SK-N-SH (cell line): ENCODE measurements at regions not wholly inside any gene's neighbourhood (a gene's known extent, or its start where the extent isn't known, plus 50 kb on each side); places are given as distances from the start of the nearest gene placed in this dataset.
"Not testable (repeated sequence)": the region's sequence is repeated elsewhere in the genome, so short reads cannot be mapped to it uniquely, and the experiment has no call there.

Experiments
- CTCF ChIA-PET: fragments of 300-600, 350-600 bp; formaldehyde crosslinking; extraction: SDS; loops from one replicate; lab custom pipeline; 2021; lab: Yijun Ruan, JAX
- POLR2A ChIA-PET: fragments of 350-600 bp; sonication (Branson Sonifier 250); formaldehyde crosslinking; extraction: SDS; loops from one replicate; lab custom pipeline; 2020; ENCODE audit warnings: antibody characterized with exemption, inconsistent platforms; lab: Yijun Ruan, JAX
- DNase-seq: peaks from one replicate; pipeline ENCODE4 v3.0.0; 2012
- H2AFZ ChIP-seq: fragments of 200-600 bp; sonication (generic); 2 replicates; pipeline ENCODE4 v1.8.1; 2016; ENCODE audit warnings: antibody characterized with exemption, mild to moderate bottlenecking, low read depth
- H3F3A ChIP-seq: fragments of 200-600 bp; sonication (generic); replicated peaks from 2 replicates; pipeline ENCODE3; 2016; ENCODE audit warnings: antibody characterized with exemption, mild to moderate bottlenecking; ENCODE audit not compliant: insufficient read depth
- H3K27ac ChIP-seq, 2 experiments: fragments of 200-500 bp in 1 of 2; fragments of 200-600 bp in 1 of 2; sonication (Bioruptor generic) in 1 of 2; sonication (generic), shearing (Covaris generic) in 1 of 2; 2 replicates each; pipeline versions ENCODE4 v1.5.1 to v1.6.1; 2014 to 2016; ENCODE audit warnings: low read depth in 2 of 2, inconsistent platforms in 1 of 2, low read length in 1 of 2, mild to moderate bottlenecking in 1 of 2, mixed read lengths in 1 of 2
- H3K27me3 ChIP-seq: fragments of 200-600 bp; sonication (generic), shearing (Covaris generic); 2 replicates; pipeline ENCODE4 v1.6.1; 2016; ENCODE audit warnings: mixed run types; ENCODE audit not compliant: insufficient read depth
- H3K36me3 ChIP-seq, 2 experiments: fragments of 200-500 bp in 1 of 2; fragments of 200-600 bp in 1 of 2; sonication (Bioruptor generic) in 1 of 2; sonication (generic) in 1 of 2; replicated peaks in 1 of 2; 2 replicates each; pipeline versions ENCODE3 to v1.5.1; 2014 to 2016; ENCODE audit warnings: low read length in 1 of 2, mild to moderate bottlenecking in 1 of 2; ENCODE audit not compliant: insufficient read depth in 2 of 2, control insufficient read depth in 1 of 2
- H3K4me1 ChIP-seq, 2 experiments: fragments of 200-500 bp in 1 of 2; fragments of 200-600 bp in 1 of 2; sonication (Bioruptor generic) in 1 of 2; sonication (generic), shearing (Covaris generic) in 1 of 2; 2 replicates each; pipeline versions ENCODE4 v1.5.1 to v1.6.1; 2014 to 2016; ENCODE audit warnings: low read depth in 1 of 2, low read length in 1 of 2, mixed run types in 1 of 2; ENCODE audit not compliant: insufficient read depth in 2 of 2, control insufficient read depth in 1 of 2
- H3K4me2 ChIP-seq: fragments of 200-600 bp; sonication (generic), shearing (Covaris generic); 2 replicates; pipeline ENCODE4 v1.6.1; 2017; ENCODE audit warnings: mixed run types
- H3K4me3 ChIP-seq, 2 experiments: fragments of 200-500 bp in 1 of 2; fragments of 200-600 bp in 1 of 2; sonication (Bioruptor generic) in 1 of 2; sonication (generic), shearing (Covaris generic) in 1 of 2; 2 replicates each; pipeline versions ENCODE4 v1.5.1 to v1.8.1; 2014 to 2016; ENCODE audit warnings: low read depth in 2 of 2, inconsistent platforms in 1 of 2, low read length in 1 of 2, mild to moderate bottlenecking in 1 of 2, mixed read lengths in 1 of 2, moderate library complexity in 1 of 2
- H3K79me2 ChIP-seq: fragments of 200-600 bp; sonication (generic); 2 replicates; pipeline ENCODE4 v1.8.1; 2017; ENCODE audit warnings: mild to moderate bottlenecking; ENCODE audit not compliant: insufficient read depth
- H3K9ac ChIP-seq: fragments of 200-600 bp; sonication (generic); 2 replicates; pipeline ENCODE4 v1.6.1; 2017; ENCODE audit warnings: mixed run types
- H3K9me2 ChIP-seq: fragments of 200-600 bp; sonication (generic); 2 replicates; pipeline ENCODE4 v1.6.1; 2017; ENCODE audit warnings: mixed run types
- H3K9me3 ChIP-seq: fragments of 200-600 bp; sonication (generic); 2 replicates; pipeline ENCODE4 v1.6.1; 2017; ENCODE audit warnings: mixed run types, mild to moderate bottlenecking, moderate library complexity
- H4K20me1 ChIP-seq: fragments of 200-600 bp; sonication (generic); 2 replicates; pipeline ENCODE4 v1.6.1; 2017; ENCODE audit warnings: mild to moderate bottlenecking, mixed run types; ENCODE audit not compliant: insufficient read depth
- CHD2 ChIP-seq: fragments of 150-350 bp; IDR thresholded peaks from 2 replicates; pipeline ENCODE4 v1.6.1; 2018; ENCODE audit warnings: low read length; ENCODE audit not compliant: partially characterized antibody
- ELF1 ChIP-seq: IDR thresholded peaks from 2 replicates; pipeline ENCODE4 v1.4.0; 2012
- GATA2 ChIP-seq: sonication (generic); formaldehyde crosslinking; IDR thresholded peaks from 2 replicates; pipeline ENCODE4 v1.5.0; 2020; ENCODE audit warnings: mild to moderate bottlenecking, missing genetic modification reagents
- MEF2A ChIP-seq: IDR thresholded peaks from 2 replicates; pipeline ENCODE4 v1.4.0; 2012; ENCODE audit warnings: low read depth, borderline replicate concordance
- RFX5 ChIP-seq: IDR thresholded peaks from 2 replicates; pipeline ENCODE4 v1.6.1; 2012; ENCODE audit warnings: mild to moderate bottlenecking, improper control_type of control experiment, low read length
- TAF1 ChIP-seq: IDR thresholded peaks from 2 replicates; pipeline ENCODE4 v1.6.1; 2012; ENCODE audit warnings: low read depth, mild to moderate bottlenecking, low read length, moderate library complexity, borderline replicate concordance
- WGBS: methylation state at CpG from one replicate; pipeline ENCODE4 v1.1.6; 2017; ENCODE audit warnings: low lambda C conversion rate; 5-methylcytosine and 5-hydroxymethylcytosine counted together
- TF ChIP-seq, protein P1 (sequence below): IDR thresholded peaks from 2 replicates; pipeline ENCODE4; 2012

DNA sequence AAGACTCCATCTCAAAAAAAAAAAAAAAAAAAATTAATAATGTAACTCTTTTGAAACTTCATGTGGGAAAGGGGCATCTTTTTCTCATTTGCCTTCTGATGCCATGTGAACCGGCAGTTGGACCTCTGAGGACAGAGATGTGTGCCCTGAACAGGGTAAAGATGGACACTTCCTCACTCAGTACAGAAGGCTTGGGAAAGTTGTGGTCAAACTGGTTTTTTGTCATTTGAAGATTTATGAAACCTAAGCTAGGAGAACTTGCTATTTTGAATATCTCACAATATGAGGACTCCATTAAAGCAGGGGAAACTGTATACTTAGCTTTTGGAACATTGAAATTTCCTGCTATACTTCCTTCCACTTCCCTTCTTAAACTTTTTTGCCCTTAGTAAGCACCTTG, 147.5 kb upstream of the ALDH1B1 start:
- Histone ChIP-seq H3K4me2 (no peak overlapping the region), H3K36me3 (no peaks in the 10 kb centered on the region), H3F3A (no peaks in the 10 kb centered on the region), H3K27ac (no peak overlapping the region), H3K4me1 (peaks cover 0 to 3% of the 10 kb centered on the region in 2 experiments; a peak in 2 of 4 replicates), H2AFZ (no peak overlapping the region), H3K9me3 (no peaks in the 10 kb centered on the region), H3K79me2 (no peaks in the 10 kb centered on the region), H3K27me3 (no peaks in the 10 kb centered on the region; the same call in 1 of the 2 replicates), H3K4me3 (no peak overlapping the region), H3K9me2 (no peaks in the 10 kb centered on the region), H3K9ac (no peak overlapping the region), H4K20me1 (no peaks in the 10 kb centered on the region)
- ChIA-PET CTCF (interaction anchor here (1.3 to 3.0 kb wide), 4 partner anchors 10 to 331 kb away, joined by 3 to 7 read pairs (median 4); no protein-coding TSS in a partner anchor), POLR2A (interaction anchor here (0.6 kb wide), 1 partner anchor 140 kb away, joined by 3 read pairs; no protein-coding TSS in a partner anchor)
- TF ChIP-seq RFX5 (no peak), MEF2A (no peak), ELF1 (no peak), CHD2 (no peak)
- TF ChIP-seq, protein P1, sequence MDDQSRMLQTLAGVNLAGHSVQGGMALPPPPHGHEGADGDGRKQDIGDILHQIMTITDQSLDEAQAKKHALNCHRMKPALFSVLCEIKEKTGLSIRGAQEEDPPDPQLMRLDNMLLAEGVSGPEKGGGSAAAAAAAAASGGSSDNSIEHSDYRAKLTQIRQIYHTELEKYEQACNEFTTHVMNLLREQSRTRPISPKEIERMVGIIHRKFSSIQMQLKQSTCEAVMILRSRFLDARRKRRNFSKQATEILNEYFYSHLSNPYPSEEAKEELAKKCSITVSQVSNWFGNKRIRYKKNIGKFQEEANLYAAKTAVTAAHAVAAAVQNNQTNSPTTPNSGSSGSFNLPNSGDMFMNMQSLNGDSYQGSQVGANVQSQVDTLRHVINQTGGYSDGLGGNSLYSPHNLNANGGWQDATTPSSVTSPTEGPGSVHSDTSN = no peak
- no peak for DNase-seq
- 75% methylated on average over 1 of the region's 1 CpG for WGBS

DNA sequence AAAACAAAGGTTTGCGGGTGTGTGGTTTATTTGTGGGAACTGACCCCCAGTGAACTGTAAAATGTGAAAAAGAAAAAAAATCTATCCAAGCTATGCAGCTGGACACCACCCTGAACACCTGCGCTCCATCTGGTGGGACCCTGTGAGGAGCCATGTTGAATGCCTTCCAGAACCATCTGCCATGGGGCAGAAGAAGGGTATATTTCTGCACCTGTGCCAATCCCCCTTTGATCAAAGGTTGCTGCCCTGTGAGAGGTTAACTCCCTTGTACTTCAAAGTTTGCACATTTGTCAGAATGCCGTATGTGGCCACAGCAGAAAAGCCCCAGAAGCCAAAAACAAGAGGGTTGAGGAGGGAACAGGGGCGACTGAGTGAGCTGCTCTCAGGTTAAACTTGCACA, 148.5 kb upstream of the ALDH1B1 start:
- POLR2A ChIA-PET = no interaction called here
- no peak overlapping the region for H2AFZ ChIP-seq
- CTCF ChIA-PET = interaction anchor here (1.0 to 2.1 kb wide), 3 partner anchors 11 to 330 kb away, joined by 3 to 5 read pairs (median 4); no protein-coding TSS in a partner anchor
- H3K4me3 ChIP-seq = no peak overlapping the region
- H3K9me3 ChIP-seq = no peaks in the 10 kb centered on the region
- no peaks in the 10 kb centered on the region; the same call in 1 of the 2 replicates for H3K27me3 ChIP-seq
- H3K9ac ChIP-seq = no peak overlapping the region
- H3K9me2 ChIP-seq = no peaks in the 10 kb centered on the region
- H3K79me2 ChIP-seq = no peaks in the 10 kb centered on the region
- no peaks in the 10 kb centered on the region for H4K20me1 ChIP-seq
- TF ChIP-seq GATA2 (no peak), TAF1 (no peak)
- TF ChIP-seq, all 33 proteins: peak for 0
- Histone ChIP-seq H3K4me1 (peaks cover 0 to 3% of the 10 kb centered on the region in 2 experiments; a peak in 2 of 4 replicates), H3K4me2 (no peak overlapping the region), H3K36me3 (no peaks in the 10 kb centered on the region), H3K27ac (peak overlapping the region in 1 of 2 experiments; percentile 74; a peak in 2 of 4 replicates), H3F3A (no peaks in the 10 kb centered on the region)
- DNase-seq = peak; percentile 25
- WGBS = 69% methylated on average over 4 of the region's 4 CpGs

DNA sequence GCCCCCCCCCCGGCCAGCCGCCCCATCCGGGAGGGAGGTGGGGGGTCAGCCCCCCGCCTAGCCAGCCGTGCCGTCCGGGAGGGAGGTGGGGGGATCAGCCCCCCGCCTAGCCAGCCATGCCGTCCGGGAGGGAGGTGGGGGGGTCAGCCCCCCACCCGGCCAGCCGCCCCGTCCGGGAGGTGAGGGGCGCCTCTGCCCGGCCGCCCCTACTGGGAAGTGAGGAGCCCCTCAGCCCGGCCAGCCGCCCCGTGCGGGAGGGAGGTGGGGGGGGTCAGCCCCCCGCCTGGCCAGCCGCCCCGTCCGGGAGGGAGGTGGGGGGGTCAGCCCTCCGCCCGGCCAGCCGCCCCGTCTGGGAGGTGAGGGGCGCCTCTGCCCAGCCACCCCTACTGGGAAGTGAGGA, 150.4 kb upstream of the ALDH1B1 start:
- H3K9me3 ChIP-seq, H3K27ac ChIP-seq, H3K36me3 ChIP-seq, H2AFZ ChIP-seq, H3K27me3 ChIP-seq, H4K20me1 ChIP-seq, DNase-seq, H3K4me2 ChIP-seq, POLR2A ChIA-PET, H3K79me2 ChIP-seq, CTCF ChIA-PET, H3K9ac ChIP-seq, H3F3A ChIP-seq, H3K4me1 ChIP-seq, H3K4me3 ChIP-seq, H3K9me2 ChIP-seq: not testable (repeated sequence)
- WGBS = no CpG with 5 or more reads among the region's 30 CpGs
